COLO668 (cell line): ENCODE measurements at regions not wholly inside any gene's neighbourhood (a gene's known extent, or its start where the extent isn't known, plus 50 kb on each side); places are given as distances from the start of the nearest gene placed in this dataset.

Source experiments
- DNase-seq: peaks from one replicate; lab custom pipeline; 2025; ENCODE audit not compliant: unreplicated experiment; lab: John Stamatoyannopoulos, UW

DNA sequence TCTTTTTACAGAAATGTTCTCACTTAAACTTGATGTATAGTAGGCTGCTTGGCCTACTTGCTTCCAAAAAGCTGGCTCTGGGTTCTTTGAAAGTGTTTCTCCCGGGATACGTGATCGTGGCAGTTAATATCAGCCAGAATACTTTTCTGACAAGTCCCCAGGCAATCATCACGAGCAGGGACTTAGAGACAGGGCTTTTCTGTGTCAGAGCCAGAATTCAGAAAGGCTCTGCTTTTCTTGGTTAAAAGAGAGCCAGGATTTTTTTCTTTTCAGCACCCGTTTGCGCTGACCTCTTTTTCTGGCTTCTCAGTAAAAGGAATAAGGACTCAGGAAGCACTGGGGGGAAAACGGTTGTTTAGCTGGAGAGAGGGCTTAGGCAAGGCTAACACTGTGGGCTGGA is 57.8 kb upstream of the ARHGAP5 start:
- DNase-seq = no peak

DNA sequence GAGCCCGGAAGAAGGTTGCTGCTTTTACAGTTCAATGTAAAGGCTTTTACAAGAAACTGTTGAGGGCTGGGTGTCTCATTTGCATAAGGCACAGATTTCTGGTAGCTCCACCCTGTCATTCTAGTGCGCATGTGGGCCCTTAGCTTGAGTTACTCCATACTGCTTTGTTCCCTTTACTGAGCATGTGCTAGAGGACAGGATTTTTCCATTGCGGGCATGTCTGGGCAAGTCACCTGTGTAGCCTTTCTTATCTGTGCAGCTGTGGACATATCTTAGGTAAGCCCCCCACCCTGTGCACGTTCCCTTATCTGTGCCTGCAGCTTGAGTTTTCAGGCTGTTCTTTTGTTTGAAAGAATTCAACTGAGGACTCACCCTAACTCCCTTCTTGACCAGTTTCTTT is 56.2 kb upstream of the ARHGAP5 start:
- DNase-seq = no peak

DNA sequence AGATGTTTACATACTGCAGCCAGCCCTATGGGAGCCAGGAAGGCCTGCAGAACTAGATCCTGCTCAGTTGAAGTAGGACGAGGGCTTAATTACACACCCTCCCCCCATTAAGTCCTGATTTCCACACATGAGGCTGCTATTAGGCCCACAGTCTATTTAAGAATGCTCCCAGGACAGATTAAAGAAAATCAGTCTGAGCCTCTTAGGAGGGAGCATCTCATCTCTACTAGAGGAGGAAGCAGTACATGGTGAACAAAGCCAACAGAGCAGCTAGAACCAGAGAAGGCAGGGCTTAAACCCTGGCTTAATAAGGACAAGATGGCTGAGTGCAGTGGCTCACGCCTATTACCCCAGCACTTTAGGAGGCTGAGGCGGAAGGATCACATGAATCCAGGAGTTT is 55.8 kb upstream of the ARHGAP5 start:
- no peak for DNase-seq

DNA sequence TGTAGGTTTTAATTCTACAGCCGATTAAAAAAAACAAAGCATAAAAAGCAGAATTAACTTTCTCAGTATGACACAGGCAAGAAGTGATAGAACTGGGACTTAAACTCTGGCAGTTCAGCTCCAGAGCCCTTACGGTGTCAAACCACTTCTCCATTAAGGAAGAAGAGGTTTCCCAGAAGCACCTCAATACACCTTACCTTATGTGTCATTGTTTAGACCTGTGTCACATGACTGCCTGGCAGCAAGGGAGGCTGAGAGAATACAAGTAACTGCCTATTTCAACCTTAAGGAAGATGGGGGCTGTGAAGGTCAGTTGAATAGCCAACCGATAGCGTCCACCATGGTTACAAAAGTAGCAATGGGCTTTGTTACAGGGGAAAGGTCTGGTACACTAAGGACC is 54.6 kb upstream of the ARHGAP5 start:
- DNase-seq = no peak

DNA sequence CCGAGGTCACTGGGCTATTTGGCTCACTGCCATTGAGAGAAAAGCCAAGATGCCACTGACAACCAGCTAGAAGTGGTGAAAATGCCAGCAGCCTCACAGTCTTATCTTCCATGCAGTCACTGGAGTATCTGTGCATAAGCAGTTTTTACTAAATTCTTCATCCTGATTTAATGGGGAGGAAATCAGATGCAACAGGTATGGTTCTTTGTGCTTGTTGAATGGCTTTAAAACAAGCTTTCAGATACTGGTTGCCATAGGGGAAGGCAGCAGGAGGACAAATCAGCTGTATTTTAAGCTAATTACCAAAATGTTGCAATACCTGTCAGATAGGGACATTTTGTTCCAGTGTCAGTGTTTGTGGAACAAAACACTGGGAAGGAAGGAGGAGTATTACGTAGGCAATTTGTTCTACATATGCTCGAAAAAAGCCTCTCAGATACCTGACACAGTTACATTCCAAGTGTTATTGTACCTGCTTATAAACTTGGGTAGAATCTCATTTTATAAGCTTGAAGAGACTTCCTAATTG is 54.1 kb upstream of the ARHGAP5 start:
- DNase-seq = no peak

DNA sequence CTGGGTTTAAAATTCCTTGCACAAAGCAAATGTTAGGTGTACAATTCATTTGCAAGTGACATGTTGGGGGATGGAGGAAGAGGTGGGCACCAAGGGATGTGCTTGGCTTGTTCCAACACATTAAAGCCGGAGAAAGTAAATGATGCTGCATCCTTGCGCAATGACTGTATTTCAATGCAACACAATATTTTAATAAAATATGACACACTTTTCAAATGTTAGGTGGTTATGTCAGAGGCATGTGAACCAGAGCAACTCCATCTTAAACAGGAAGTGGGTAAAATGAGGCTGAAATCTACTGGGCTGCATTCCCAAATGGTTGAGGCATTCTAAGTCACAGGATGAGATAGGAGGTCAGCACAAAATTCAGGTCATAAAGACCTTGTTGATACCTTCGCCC is 53.6 kb upstream of the ARHGAP5 start:
- no peak for DNase-seq

DNA sequence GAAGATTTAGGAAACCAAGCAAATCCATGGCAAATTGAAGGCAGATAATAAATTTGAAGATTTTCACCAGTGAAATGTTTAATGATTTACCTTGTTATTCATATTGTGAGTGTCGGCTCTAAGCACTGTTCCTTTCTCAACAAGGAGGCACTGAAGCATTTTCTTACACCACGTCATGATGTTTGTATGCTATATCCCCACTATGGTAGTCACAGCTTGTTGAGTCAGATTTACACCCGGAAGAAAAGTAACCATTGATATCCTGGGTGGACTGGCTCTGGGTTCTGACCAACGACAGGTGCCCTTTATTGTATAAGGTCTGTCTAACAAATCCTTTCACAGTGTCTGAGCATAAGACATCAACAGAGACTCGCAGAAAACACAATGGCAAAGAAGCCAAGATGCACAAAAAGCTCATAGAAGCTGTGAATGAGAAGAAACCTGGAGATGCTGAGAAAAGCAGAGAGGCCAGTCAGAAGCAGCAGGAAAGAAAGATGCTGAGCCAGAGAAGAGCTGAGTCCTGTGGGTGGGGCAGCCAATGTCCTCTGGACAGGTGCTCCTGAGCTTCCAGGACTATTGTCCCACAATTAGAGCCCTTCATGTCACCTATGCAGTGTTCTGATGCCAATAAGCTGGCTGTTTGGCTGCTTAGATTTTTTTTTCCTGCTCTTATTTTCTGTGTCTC is 49.7 kb upstream of the ARHGAP5 start:
- DNase-seq = no peak
